ENCODE measurements at regions not wholly inside any gene's neighbourhood (a gene's known extent, or its start where the extent isn't known, plus 50 kb on each side); places are given as distances from the start of the nearest gene placed in this dataset.

DNA sequence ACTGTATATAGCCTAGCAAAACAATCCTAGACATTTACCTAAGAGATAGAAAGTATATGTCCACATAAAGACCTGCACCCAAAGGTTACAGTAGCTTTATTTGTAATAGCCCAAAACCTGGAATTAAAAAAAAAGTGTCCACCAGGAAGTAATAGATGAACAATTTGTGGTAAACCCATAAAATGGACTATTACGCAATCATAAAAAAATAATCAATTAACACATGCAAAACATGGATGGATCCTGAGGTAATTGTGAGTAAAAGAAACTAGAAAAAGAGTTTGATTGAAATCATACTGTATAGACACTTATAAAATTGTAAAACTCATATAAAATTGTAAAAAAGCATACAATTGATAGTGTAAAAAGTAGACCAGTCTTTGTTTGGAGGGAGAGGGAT, 673.0 kb upstream of the ZNF804A start:
- TF ChIP-seq ZNF384 (IDR thresholded peaks at IDR 0.05) (no peak), PKNOX1 (IDR thresholded peaks at IDR 0.05) (no peak), SP1 (IDR thresholded peaks at IDR 0.05) (no peak)
